MM.1S (cell line): ENCODE measurements at regions not wholly inside any gene's neighbourhood (a gene's known extent, or its start where the extent isn't known, plus 50 kb on each side); places are given as distances from the start of the nearest gene placed in this dataset.

Experiments
- DNase-seq: peaks from one replicate; pipeline ENCODE4 v3.0.0-alpha.2; 2015
- H2AFZ ChIP-seq: fragments of 300-600 bp; sonication (generic); 2 replicates; pipeline ENCODE4 v1.6.0; 2016; ENCODE audit warnings: antibody characterized with exemption, low read length
- H3F3A ChIP-seq: fragments of 300-600 bp; sonication (generic); 2 replicates; pipeline ENCODE4 v1.6.1; 2016; ENCODE audit warnings: mild to moderate bottlenecking, antibody characterized with exemption, low read length, moderate library complexity, mixed read lengths; ENCODE audit not compliant: insufficient read depth
- H3K27ac ChIP-seq: fragments of 300-600 bp; sonication (generic); 2 replicates; pipeline ENCODE4 v1.5.1; 2016; ENCODE audit warnings: mild to moderate bottlenecking, low read length
- H3K27me3 ChIP-seq: fragments of 300-600 bp; sonication (generic); replicated peaks from 2 replicates; pipeline ENCODE4 v1.6.0; 2016; ENCODE audit warnings: low read length; ENCODE audit not compliant: insufficient read depth
- H3K36me3 ChIP-seq: fragments of 300-600 bp; sonication (generic); replicated peaks from 2 replicates; pipeline ENCODE4 v1.6.1; 2016; ENCODE audit warnings: mild to moderate bottlenecking, low read length, mixed read lengths; ENCODE audit not compliant: insufficient read depth
- H3K4me1 ChIP-seq: fragments of 300-600 bp; sonication (generic); 2 replicates; pipeline ENCODE4 v1.6.1; 2016; ENCODE audit warnings: low read length, mixed read lengths
- H3K4me2 ChIP-seq: fragments of 300-600 bp; sonication (generic); 2 replicates; pipeline ENCODE4 v1.6.0; 2016; ENCODE audit warnings: low read depth, low read length
- H3K4me3 ChIP-seq: fragments of 300-600 bp; sonication (generic); 2 replicates; pipeline ENCODE4 v1.5.1; 2016; ENCODE audit warnings: low read length, mixed read lengths
- H3K79me2 ChIP-seq: fragments of 300-600 bp; sonication (generic); 2 replicates; pipeline ENCODE4 v1.6.1; 2016; ENCODE audit warnings: mixed run types, low read length, mixed read lengths
- H3K9ac ChIP-seq: fragments of 300-600 bp; sonication (generic); 2 replicates; pipeline ENCODE4 v1.6.1; 2016; ENCODE audit warnings: low read length, mixed read lengths
- H3K9me2 ChIP-seq: fragments of 300-600 bp; sonication (generic); replicated peaks from 2 replicates; pipeline ENCODE4 v1.6.1; 2016; ENCODE audit warnings: mild to moderate bottlenecking, low read length, mixed read lengths; ENCODE audit not compliant: insufficient read depth
- H3K9me3 ChIP-seq: fragments of 300-600 bp; sonication (generic); replicated peaks from 2 replicates; pipeline ENCODE4 v1.6.1; 2016; ENCODE audit warnings: mild to moderate bottlenecking, low read length, mixed read lengths; ENCODE audit not compliant: insufficient read depth
- H4K20me1 ChIP-seq: fragments of 300-600 bp; sonication (generic); 2 replicates; pipeline ENCODE4 v1.6.1; 2016; ENCODE audit warnings: mild to moderate bottlenecking, low read length, moderate library complexity, mixed read lengths; ENCODE audit not compliant: insufficient read depth
- EZH2 ChIP-seq: fragments of 300-600 bp; sonication (generic); optimal IDR thresholded peaks from 2 replicates; pipeline ENCODE3; 2017; ENCODE audit warnings: low read depth, mild to moderate bottlenecking, antibody characterized with exemption, low read length, mixed read lengths
- EZH2phosphoT487 ChIP-seq: fragments of 300-600 bp; sonication (generic); IDR thresholded peaks from 2 replicates; pipeline ENCODE4 v1.6.1; 2018; ENCODE audit warnings: antibody characterized with exemption, low read length
- TF ChIP-seq, protein P1 (sequence below): fragments of 300-600 bp; sonication (generic); IDR thresholded peaks from 2 replicates; pipeline ENCODE4 v1.5.1; 2016; ENCODE audit warnings: antibody characterized with exemption, low read length, mixed read lengths

- no peak overlapping the region for H2AFZ ChIP-seq
- H3K27ac ChIP-seq, result no peak overlapping the region
- no peaks in the 10 kb centered on the region for H3F3A ChIP-seq
- no peak overlapping the region for H3K9ac ChIP-seq
- H3K4me3 ChIP-seq, result no peak overlapping the region
- no peaks in the 10 kb centered on the region for H3K36me3 ChIP-seq
- no peaks in the 10 kb centered on the region for H3K4me1 ChIP-seq
- H3K27me3 ChIP-seq, result no peaks in the 10 kb centered on the region
- H3K9me2 ChIP-seq, result no peaks in the 10 kb centered on the region
- no peaks in the 10 kb centered on the region for H3K79me2 ChIP-seq
- no peaks in the 10 kb centered on the region for H3K9me3 ChIP-seq
- no peak for TF ChIP-seq EZH2phosphoT487
- TF ChIP-seq, protein P1, sequence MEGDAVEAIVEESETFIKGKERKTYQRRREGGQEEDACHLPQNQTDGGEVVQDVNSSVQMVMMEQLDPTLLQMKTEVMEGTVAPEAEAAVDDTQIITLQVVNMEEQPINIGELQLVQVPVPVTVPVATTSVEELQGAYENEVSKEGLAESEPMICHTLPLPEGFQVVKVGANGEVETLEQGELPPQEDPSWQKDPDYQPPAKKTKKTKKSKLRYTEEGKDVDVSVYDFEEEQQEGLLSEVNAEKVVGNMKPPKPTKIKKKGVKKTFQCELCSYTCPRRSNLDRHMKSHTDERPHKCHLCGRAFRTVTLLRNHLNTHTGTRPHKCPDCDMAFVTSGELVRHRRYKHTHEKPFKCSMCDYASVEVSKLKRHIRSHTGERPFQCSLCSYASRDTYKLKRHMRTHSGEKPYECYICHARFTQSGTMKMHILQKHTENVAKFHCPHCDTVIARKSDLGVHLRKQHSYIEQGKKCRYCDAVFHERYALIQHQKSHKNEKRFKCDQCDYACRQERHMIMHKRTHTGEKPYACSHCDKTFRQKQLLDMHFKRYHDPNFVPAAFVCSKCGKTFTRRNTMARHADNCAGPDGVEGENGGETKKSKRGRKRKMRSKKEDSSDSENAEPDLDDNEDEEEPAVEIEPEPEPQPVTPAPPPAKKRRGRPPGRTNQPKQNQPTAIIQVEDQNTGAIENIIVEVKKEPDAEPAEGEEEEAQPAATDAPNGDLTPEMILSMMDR, result no peak
- TF ChIP-seq EZH2, result no peak
- H3K4me2 ChIP-seq, result no peak overlapping the region
- H4K20me1 ChIP-seq, result no peaks in the 10 kb centered on the region
- DNase-seq, result no peak
Observed at GRCh38 chr10:3499120-3499519, 285.9 kb downstream of the KLF6 start.

DNA sequence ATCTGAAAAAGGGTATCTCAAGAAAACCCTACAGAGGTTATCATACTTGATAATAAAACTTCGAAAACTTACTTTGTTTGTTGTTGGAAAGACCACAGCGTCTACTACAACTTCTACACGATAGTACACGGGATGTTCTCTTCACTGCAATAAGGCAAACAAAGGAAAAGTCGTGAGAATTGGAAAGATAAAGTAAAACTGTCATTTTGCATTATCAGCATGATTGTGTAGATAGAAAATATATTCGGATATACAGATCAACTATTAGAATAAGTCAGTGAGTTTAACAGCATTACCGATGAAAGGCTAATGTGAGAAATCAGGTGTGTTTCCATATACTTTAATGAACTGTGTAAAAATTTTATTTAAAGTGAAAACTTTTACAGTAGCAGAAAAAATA, 287.4 kb downstream of the KLF6 start:
- Histone ChIP-seq H3K4me2 (no peak overlapping the region), H3K9me2 (no peaks in the 10 kb centered on the region), H3K9me3 (no peaks in the 10 kb centered on the region), H3K79me2 (no peaks in the 10 kb centered on the region), H3K27ac (no peak overlapping the region), H3K4me1 (no peaks in the 10 kb centered on the region), H4K20me1 (no peaks in the 10 kb centered on the region), H2AFZ (no peak overlapping the region), H3F3A (no peaks in the 10 kb centered on the region), H3K27me3 (no peaks in the 10 kb centered on the region), H3K36me3 (no peaks in the 10 kb centered on the region), H3K9ac (no peak overlapping the region), H3K4me3 (no peak overlapping the region)
- no peak for TF ChIP-seq EZH2
- TF ChIP-seq, protein P1, result no peak
- no peak for TF ChIP-seq EZH2phosphoT487
- DNase-seq, result no peak

DNA sequence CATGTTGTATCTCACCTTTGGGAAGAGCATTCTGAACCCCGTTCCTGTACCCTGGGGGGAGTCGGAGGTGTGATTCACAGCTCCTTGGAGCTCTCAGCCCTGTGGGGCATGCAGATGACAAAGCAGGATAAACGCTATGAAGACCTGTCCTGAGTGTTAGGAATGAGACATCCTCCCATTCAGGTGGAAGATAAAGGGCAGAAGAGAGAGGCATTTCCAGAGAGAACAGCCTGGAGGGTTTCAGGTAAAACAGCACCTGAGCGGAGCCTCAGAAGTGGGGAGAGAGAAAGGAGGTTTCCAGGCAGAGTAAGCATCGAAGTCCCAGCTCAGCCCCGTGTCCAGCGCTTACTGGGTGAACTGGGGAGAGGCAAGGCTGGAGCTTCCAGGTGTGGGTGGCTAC, 288.9 kb downstream of the KLF6 start:
- H3K4me3 ChIP-seq, result no peak overlapping the region
- no peaks in the 10 kb centered on the region for H3K4me1 ChIP-seq
- no peaks in the 10 kb centered on the region for H3K9me2 ChIP-seq
- TF ChIP-seq, protein P1, result no peak
- no peak for TF ChIP-seq EZH2
- TF ChIP-seq EZH2phosphoT487, result no peak
- no peaks in the 10 kb centered on the region for H3K27me3 ChIP-seq
- H3K36me3 ChIP-seq, result no peaks in the 10 kb centered on the region
- no peak overlapping the region for H2AFZ ChIP-seq
- H3K9me3 ChIP-seq, result no peaks in the 10 kb centered on the region
- H4K20me1 ChIP-seq, result no peaks in the 10 kb centered on the region
- no peaks in the 10 kb centered on the region for H3K79me2 ChIP-seq
- no peak for DNase-seq
- no peak overlapping the region for H3K9ac ChIP-seq
- H3F3A ChIP-seq, result no peaks in the 10 kb centered on the region
- no peak overlapping the region for H3K4me2 ChIP-seq
- H3K27ac ChIP-seq, result no peak overlapping the region

DNA sequence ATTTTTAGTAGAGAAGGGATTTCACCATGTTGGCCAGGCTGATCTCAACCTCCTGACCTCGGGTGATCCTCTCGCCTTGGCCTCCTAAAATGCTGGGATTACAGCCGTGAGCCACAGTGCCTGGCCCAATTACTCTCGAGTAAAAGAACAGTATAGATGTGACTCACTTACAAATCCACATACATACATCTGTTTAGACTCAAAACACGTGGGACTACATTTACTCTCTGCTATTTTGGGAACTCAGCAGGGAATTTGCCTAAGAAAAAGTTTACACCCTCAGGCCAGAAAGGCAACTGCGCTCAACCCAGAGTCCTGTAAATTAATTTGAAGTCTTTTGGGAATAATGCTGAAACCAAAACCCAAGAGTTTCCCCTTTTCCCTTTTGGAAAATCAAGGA, 289.7 kb downstream of the KLF6 start:
- no peak for DNase-seq
- no peak overlapping the region for H3K27ac ChIP-seq
- no peaks in the 10 kb centered on the region for H3K9me3 ChIP-seq
- H3K4me3 ChIP-seq, result no peak overlapping the region
- H3K79me2 ChIP-seq, result no peaks in the 10 kb centered on the region
- no peaks in the 10 kb centered on the region for H4K20me1 ChIP-seq
- no peaks in the 10 kb centered on the region for H3K27me3 ChIP-seq
- no peaks in the 10 kb centered on the region for H3K36me3 ChIP-seq
- H3F3A ChIP-seq, result no peaks in the 10 kb centered on the region
- H2AFZ ChIP-seq, result no peak overlapping the region
- no peaks in the 10 kb centered on the region for H3K9me2 ChIP-seq
- TF ChIP-seq, protein P1, result no peak
- no peak for TF ChIP-seq EZH2phosphoT487
- TF ChIP-seq EZH2, result no peak
- no peaks in the 10 kb centered on the region for H3K4me1 ChIP-seq
- no peak overlapping the region for H3K4me2 ChIP-seq
- no peak overlapping the region for H3K9ac ChIP-seq
